Tibial nerve (tissue), 4 donors: ENCODE measurements at regions not wholly inside any gene's neighbourhood (a gene's known extent, or its start where the extent isn't known, plus 50 kb on each side); places are given as distances from the start of the nearest gene placed in this dataset.

Experiments used
- DNase-seq, 2 donors: peaks; one replicate each; pipeline ENCODE4 v3.0.0-alpha.2; 2019; ENCODE audit warnings: low spot score in 2 of 2
- H3K27ac ChIP-seq, 4 donors: fragments of 200-600 bp; sonication (generic) in 3 of 4; one replicate each; pipeline ENCODE4 v1.5.1; 2017 to 2019; ENCODE audit warnings: mild to moderate bottlenecking in 1 of 4
- H3K27me3 ChIP-seq, 2 donors: fragments of 200-600 bp; sonication (generic) in 1 of 2; one replicate each; pipeline versions ENCODE4 v1.5.1 to v1.6.0; 2017 to 2019
- H3K36me3 ChIP-seq, 3 donors: fragments of 200-600 bp; sonication (generic); one replicate each; pipeline ENCODE4 v1.5.1; 2018 to 2019
- H3K4me1 ChIP-seq, 4 donors: fragments of 200-600 bp; sonication (generic) in 3 of 4; one replicate each; pipeline ENCODE4 v1.5.1; 2017 to 2019
- H3K4me3 ChIP-seq, 4 donors: fragments of 200-600 bp; sonication (generic) in 3 of 4; one replicate each; pipeline ENCODE4 v1.5.1; 2017 to 2019; ENCODE audit warnings: mild to moderate bottlenecking in 1 of 4, moderate library complexity in 1 of 4
- H3K9me3 ChIP-seq, 4 donors: fragments of 200-600 bp; sonication (generic) in 3 of 4; one replicate each; pipeline ENCODE4 v1.5.1; 2017 to 2019
- EP300 ChIP-seq, 2 donors: sonication (generic); formaldehyde crosslinking; IDR thresholded peaks; one replicate each; pipeline ENCODE4 v1.6.1; 2017; ENCODE audit warnings: antibody characterized with exemption in 2 of 2, mild to moderate bottlenecking in 1 of 2
- POLR2A ChIP-seq, 2 donors: fragments of 450-650 bp; IDR thresholded peaks; one replicate each; pipeline ENCODE4 v1.6.1; 2017; ENCODE audit warnings: antibody characterized with exemption in 2 of 2, mild to moderate bottlenecking in 2 of 2, moderate library complexity in 2 of 2
- WGBS, 2 donors: methylation state at CpG; one replicate each; pipeline ENCODE4 v1.1.5; 2018; 5-methylcytosine and 5-hydroxymethylcytosine counted together
- TF ChIP-seq, protein P1 (sequence below), 5 experiments: fragments of 200-600 bp in 3 of 5; fragments of 450-650 bp in 2 of 5; sonication (generic) in 3 of 5; IDR thresholded peaks; one replicate each; pipeline ENCODE4 v1.5.1; 2016 to 2019; ENCODE audit warnings: antibody characterized with exemption in 5 of 5, mild to moderate bottlenecking in 3 of 5, moderate library complexity in 2 of 5

DNA sequence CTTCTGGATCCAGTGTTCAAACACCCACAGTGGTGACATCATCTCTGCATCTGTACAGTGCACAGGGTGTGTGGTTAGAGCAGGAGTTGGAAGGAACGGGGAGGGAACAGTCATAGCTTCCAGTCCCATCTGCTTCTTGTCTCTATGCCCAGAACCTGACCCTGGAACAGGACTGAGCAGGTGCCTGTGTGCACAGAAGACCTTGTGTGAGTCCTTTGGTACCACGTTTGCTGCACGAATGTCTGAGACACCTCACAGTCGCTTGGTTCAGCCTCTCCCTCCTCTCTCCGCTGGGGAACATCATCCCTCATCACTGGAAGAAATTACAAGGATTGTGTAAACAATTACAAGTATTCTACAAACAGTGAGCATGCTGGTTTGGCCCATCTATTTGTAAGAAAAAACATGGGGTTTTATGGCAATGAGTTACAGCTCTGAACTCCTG lies 243.0 kb upstream of the KLF6 start:
- Histone ChIP-seq H3K36me3 (no peaks in the 10 kb centered on the region), H3K27me3 (no peaks in the 10 kb centered on the region), H3K27ac (no peak overlapping the region), H3K4me3 (no peak overlapping the region), H3K4me1 (no peaks in the 10 kb centered on the region), H3K9me3 (no peaks in the 10 kb centered on the region)
- TF ChIP-seq, protein P1, sequence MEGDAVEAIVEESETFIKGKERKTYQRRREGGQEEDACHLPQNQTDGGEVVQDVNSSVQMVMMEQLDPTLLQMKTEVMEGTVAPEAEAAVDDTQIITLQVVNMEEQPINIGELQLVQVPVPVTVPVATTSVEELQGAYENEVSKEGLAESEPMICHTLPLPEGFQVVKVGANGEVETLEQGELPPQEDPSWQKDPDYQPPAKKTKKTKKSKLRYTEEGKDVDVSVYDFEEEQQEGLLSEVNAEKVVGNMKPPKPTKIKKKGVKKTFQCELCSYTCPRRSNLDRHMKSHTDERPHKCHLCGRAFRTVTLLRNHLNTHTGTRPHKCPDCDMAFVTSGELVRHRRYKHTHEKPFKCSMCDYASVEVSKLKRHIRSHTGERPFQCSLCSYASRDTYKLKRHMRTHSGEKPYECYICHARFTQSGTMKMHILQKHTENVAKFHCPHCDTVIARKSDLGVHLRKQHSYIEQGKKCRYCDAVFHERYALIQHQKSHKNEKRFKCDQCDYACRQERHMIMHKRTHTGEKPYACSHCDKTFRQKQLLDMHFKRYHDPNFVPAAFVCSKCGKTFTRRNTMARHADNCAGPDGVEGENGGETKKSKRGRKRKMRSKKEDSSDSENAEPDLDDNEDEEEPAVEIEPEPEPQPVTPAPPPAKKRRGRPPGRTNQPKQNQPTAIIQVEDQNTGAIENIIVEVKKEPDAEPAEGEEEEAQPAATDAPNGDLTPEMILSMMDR (IDR thresholded peaks at IDR 0.05), result no peak
- no peak for TF ChIP-seq POLR2A (IDR thresholded peaks at IDR 0.05)
- DNase-seq, result no peak
- WGBS, 2 donors, result 61 to 79% methylated on average over 5 of the region's 5 CpGs

DNA sequence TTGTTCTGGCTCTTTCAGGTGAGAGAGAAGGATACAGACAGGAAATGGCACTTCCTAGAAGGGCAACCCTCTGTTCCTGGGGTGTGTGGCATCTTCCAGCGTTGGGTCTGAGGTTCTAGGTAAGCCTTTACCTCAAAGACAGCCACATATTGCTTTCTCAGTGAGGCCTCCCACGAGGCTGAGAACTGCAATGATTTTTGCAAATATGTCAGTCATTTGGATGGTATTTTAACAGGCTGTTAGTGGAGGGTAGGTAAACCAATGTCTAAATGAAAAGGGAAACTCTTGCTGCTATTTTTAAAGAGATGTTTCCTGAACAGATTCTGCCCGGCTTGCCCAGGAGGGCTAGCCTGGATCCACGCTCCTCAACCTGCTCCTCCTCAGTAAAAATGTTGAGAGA lies 240.3 kb upstream of the KLF6 start:
- no peaks in the 10 kb centered on the region for H3K36me3 ChIP-seq
- H3K27me3 ChIP-seq, result no peaks in the 10 kb centered on the region
- no peaks in the 10 kb centered on the region for H3K9me3 ChIP-seq
- no peak for DNase-seq
- no peak overlapping the region for H3K27ac ChIP-seq
- no peaks in the 10 kb centered on the region for H3K4me1 ChIP-seq
- no peak overlapping the region for H3K4me3 ChIP-seq
- WGBS, 2 donors, result 80 to 90% methylated on average over 4 of the region's 4 CpGs
- TF ChIP-seq EP300 (IDR thresholded peaks at IDR 0.05), result no peak
- TF ChIP-seq POLR2A (IDR thresholded peaks at IDR 0.05), result no peak
- TF ChIP-seq, protein P1 (IDR thresholded peaks at IDR 0.05), result no peak

DNA sequence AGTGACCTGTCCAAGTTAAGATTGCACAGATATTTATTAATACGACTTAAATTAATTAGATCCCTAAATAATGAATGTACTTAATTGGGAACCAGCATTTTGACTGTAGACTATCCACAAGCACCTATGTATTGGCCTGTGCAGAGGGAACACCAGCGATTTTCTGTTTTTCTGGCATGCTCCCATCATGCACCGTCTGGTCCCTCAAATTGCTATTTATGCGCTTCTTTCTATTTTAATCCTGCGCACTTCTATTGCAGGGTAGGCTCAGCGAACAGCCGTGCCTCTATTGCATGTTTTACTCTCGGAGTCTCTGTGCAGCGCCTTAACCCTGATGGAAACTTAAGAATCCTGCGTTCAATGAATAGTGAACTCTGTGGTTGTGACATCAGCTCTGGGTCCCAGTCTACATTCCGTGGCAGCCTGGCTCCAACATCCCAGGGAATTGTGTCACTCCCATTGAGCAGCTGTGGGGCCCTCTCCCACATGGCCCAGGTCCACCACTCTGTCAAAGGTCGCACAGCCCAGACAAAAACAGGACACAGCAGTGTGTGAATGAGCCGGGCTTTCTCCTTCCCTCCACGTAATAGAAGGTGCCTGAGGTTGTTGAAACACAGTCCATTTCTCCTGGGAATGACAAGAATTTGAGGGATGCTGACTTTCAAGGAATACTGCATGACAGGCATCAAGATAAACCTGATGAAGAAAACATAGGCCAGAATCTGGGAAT lies 239.7 kb upstream of the KLF6 start:
- Histone ChIP-seq H3K4me1 (no peaks in the 10 kb centered on the region), H3K9me3 (no peaks in the 10 kb centered on the region), H3K4me3 (no peak overlapping the region), H3K27me3 (no peaks in the 10 kb centered on the region), H3K27ac (no peak overlapping the region), H3K36me3 (no peaks in the 10 kb centered on the region)
- TF ChIP-seq EP300 (IDR thresholded peaks at IDR 0.05) (no peak), POLR2A (IDR thresholded peaks at IDR 0.05) (no peak)
- TF ChIP-seq, protein P1 (IDR thresholded peaks at IDR 0.05), result no peak
- 64 to 72% methylated on average over 14 of the region's 14 CpGs for whole genome bisulfite sequencing, 2 donors
- DNase-seq, result no peak

DNA sequence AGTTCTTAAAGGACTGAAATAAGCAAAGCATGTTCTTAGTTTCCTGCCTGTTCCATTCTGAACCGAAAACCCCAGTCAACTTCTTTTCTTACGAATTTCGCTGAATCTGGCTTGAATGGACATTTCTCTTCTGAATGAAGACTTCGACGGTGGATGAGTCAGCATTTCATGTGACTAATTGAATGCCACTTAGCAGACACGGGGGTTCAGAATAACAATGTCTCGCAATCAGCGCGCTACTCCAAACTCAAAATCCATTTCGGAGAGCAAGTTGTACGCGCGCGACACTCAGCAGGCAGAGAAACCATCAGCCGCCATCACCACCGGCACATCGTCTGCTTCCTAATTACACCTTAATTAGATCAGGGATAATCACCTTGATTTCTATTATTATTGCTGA lies 239.0 kb upstream of the KLF6 start:
- no peak overlapping the region for H3K27ac ChIP-seq
- H3K4me3 ChIP-seq, result no peak overlapping the region
- DNase-seq, result no peak
- no peaks in the 10 kb centered on the region for H3K36me3 ChIP-seq
- no peaks in the 10 kb centered on the region for H3K27me3 ChIP-seq
- no peaks in the 10 kb centered on the region for H3K9me3 ChIP-seq
- TF ChIP-seq, protein P1 (IDR thresholded peaks at IDR 0.05), result no peak
- TF ChIP-seq POLR2A (IDR thresholded peaks at IDR 0.05) (no peak), EP300 (IDR thresholded peaks at IDR 0.05) (no peak)
- WGBS, 2 donors, result 83 to 86% methylated on average over 17 of the region's 17 CpGs
- no peaks in the 10 kb centered on the region for H3K4me1 ChIP-seq

DNA sequence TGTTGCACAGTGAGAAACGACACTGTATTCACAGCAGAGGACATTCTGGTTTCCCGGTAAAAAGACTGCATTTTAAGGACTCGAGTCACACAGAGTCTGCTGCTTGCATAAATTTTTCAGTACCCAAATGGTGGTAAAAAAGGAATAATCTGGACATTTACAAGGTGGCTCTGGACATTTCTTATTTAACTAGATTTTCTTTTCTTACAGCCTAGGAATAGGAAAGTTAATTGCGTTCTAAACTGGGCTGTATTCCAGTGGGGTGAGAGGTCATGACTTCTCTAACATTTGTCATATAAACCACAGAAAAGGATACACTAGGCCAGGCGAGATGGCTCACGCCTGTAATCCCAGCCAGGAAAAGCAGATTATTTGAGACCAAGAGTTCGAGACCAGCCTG lies 237.5 kb upstream of the KLF6 start:
- DNase-seq, result no peak
- H3K36me3 ChIP-seq, result no peaks in the 10 kb centered on the region
- no peaks in the 10 kb centered on the region for H3K9me3 ChIP-seq
- H3K4me3 ChIP-seq, result no peak overlapping the region
- TF ChIP-seq POLR2A (IDR thresholded peaks at IDR 0.05) (no peak), EP300 (IDR thresholded peaks at IDR 0.05) (no peak)
- TF ChIP-seq, protein P1 (IDR thresholded peaks at IDR 0.05), result no peak
- H3K4me1 ChIP-seq, result no peaks in the 10 kb centered on the region
- H3K27me3 ChIP-seq, result no peaks in the 10 kb centered on the region
- H3K27ac ChIP-seq, result no peak overlapping the region
- WGBS, 2 donors, result 62% methylated on average over 7 of the region's 7 CpGs
